ENCODE measurements at regions not wholly inside any gene's neighbourhood (a gene's known extent, or its start where the extent isn't known, plus 50 kb on each side); places are given as distances from the start of the nearest gene placed in this dataset.

DNA sequence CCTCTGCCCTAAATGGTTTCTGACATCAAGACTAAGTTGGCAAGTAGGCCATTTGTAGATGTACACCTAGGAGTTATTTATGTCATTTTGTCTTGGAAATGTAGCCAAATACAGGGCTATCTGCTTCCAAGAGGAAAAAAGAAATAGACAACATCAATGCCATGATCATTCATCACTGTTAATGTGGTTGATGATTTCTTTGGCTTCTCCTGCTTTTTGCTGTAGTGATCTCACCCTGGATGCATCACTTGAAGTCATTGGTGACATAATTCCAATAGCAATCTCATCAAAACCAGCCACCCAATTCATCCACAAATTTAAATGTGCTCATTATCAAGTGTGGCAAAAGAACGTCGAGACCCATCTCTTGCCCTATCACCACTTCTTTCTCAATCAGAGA lies 222.6 kb upstream of the PPARGC1A start:
- no peak for DNase-seq (ENCODE audit: low read depth in 2 of 2)

DNA sequence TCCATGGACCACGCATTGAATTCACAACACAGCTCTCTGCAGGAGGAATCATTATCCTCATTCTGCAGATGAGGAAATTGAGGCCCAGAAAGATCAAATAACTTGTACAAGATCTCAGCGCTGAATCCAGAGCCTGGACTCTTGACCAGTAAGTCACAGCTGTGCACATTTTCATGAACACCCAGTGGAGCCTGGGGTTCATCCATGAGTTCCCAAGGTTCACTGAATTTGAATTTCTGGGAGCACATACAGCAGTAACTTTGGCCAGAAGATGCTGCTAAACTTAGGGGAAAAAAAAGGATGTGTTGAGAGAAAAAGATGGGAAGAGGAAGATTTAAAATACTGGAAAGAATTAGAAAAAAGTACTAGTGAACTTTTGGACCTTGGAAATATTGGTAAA lies 218.7 kb upstream of the PPARGC1A start:
- DNase-seq (ENCODE audit: low read depth in 2 of 2), result no peak

DNA sequence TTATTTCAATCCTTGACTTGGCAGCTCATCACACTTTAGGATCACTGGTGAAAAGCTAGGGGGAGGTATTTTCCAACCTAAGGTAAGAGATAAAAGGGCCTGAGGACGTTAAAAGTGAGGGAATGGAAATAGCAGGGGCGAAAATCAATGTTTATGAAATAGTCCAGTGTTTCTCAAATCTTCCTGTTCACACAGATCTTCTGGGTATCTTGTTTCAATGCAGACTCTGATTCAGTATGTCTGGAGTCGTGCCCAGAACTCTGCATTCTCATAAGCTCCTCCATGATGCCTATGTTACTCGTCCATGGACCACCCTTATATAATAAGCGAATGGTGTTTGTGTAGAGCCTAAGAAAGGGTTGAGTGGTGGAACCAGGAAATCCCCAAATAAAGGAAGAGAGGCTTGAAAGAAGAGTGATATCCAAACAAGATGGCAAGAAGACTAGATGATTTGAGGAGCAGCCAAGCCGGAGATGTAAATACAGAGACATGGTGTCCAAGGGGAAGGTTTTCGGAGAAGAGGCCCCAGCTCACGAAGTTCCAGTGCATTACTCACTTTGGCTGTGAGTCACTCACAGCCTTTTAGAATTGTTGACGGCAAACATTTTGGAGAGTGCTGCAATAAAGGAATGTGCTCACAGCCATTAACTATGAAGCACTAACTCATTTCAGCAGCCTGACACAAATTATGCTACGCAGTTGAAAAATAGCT lies 215.6 kb upstream of the PPARGC1A start:
- no peak for DNase-seq (ENCODE audit: low read depth in 2 of 2)

DNA sequence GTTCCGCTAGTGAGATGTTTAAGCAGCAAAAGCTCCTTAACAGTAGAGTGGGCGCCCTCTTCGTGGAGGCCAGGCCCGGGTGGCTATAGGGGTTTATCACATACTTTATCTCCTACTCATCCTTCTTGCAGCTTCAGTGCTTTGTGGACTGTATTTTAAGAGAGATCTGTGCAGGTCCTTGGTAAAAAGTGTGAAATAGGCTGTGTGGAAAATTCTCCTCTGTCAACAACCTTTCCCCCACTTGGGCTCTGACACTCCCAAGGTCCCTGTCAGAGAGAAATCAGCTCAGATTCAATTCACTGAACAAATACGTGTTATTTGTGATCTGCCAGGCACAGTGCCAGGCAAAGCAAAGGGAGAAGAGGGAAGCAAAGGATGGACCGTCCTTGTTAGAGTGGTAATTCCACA lies 214.3 kb upstream of the PPARGC1A start:
- no peak for DNase-seq (ENCODE audit: low read depth in 2 of 2)

DNA sequence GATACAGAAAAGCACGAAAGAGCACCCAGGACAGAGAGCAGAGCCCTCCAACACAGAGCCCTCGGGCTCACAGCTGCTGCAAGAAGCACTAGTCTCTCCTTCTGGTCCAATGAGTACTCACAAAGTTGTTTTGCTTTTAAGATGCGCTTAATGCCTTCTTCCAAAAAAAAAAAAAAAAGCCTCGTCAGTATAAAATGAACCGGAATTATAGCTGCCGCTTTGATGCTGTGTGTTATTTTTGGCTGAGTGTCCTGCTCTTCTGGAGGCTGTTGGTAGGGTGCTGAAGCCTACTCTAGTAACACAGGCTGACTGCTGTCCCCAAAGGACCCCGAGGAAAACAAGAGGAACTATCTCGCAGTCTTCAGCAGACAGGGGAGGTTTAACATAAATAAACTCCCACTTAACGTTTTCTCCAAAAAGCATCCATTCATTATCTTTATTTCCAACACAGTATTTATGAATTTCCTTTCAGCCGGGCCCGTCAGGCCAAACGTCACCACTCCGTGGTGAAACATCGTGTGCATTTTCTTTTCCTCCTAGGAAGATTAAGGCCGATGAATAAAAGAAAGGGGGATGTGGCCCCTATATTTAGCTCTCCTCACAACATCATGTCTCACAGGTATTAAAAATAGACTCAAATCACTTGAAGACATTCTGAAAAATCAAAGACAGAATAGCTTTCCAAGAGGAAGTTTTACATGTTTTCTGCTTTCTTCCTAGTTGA lies 213.7 kb upstream of the PPARGC1A start:
- no peak for DNase-seq (ENCODE audit: low read depth in 2 of 2)

DNA sequence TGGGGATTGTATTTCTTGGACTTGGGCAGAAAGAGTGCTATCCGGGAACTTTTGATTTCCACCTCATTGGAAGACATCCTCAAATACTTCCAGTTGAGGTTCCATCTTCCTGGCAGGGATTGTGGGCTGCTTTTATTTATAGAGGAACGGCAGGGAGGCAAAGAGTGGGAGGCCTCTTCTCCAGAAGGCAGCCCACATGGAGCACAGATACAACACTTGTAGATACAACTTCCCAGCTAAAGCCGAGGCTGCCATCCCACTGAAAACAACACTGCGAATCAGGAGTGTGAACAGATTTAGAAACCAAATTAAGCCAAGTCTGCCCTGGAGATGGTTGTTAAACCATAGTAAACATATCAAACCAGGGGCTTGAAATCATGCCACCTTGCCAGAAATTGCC lies 212.8 kb upstream of the PPARGC1A start:
- DNase-seq (ENCODE audit: low read depth in 2 of 2), result no peak

DNA sequence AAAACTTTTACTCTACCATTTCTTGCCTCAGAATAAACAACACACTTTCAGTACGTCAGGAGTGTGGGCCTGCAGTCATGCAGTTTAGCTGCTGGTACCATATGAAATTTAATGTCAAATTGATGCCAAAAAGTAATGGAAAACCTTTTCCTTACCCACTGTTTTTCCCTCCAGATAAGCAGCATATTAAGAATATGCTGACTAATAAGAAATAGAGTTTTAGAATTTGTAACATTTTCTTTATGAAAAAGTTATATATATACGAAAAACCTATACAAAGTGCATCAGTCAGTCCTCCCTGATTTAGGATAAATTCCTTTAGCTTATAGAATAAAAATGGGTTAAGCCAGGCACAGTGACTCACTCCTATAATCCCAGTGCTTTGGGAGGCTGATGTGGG lies 206.8 kb upstream of the PPARGC1A start:
- no peak for DNase-seq (ENCODE audit: low read depth in 2 of 2)

DNA sequence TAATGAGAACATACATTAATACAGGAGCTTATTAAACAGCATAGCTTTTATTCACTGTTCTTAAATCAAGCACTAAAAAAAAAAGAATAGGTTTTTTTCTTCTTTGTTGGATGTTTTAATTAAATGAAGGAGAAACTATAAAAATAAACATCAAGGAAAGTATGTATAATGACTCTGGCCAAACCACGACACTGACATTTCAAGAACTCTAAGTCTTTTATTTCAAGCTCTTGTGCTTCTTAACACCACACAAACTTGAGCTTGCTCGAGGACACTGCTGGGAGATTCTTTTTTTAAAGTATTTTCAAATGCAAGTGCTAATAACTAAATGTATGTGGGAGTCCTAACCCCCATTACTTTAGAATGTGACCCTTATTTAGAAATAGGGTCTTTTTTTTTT lies 204.9 kb upstream of the PPARGC1A start:
- no peak for DNase-seq (ENCODE audit: low read depth in 2 of 2)

DNA sequence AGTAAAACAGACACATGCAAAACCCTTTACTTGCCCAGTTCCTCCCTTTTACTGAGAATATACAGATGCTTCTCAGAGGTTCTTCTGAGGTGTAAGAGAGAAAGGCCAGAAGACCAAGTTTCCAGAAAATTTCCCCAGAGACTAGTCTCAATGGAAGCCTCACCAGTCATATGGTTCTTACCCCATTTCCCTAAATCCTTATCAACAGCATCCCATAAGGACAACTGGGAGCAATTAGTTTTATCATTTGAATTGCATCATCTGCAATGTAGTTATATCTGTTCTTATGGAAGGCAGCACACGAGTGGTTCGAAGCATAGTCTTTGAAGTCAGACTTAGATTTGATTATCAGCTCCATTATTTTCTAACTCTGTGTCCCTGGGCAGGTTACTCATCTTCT lies 203.6 kb upstream of the PPARGC1A start:
- no peak for DNase-seq (ENCODE audit: low read depth in 2 of 2)

DNA sequence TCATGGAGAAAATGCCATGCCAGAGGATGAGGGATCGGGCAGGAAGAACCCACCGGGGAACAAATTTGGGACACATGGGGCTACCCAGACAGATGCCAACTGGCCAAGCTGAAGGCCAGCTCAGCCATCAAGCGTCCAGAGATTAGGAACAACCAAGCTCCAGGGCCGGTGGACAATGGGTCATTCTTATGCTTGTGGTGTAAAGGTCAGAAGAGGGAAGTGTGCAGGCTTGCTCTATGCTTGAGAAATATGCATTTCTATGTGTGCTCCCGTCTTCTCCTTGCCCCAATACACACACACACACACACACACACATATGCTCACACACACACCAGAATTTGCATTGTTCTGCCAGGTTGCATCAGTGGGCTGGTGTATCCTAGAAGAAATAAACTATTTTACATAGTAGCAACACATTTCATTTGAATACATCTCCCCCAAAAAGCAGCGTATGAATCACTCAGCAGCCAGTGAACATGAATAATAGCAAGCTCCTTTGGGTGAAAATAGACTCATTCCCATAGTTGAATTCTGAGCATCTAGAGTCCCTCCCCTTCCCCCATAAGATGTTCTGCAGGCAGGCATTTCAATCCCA lies 201.9 kb upstream of the PPARGC1A start:
- no peak for DNase-seq (ENCODE audit: low read depth in 2 of 2)

DNA sequence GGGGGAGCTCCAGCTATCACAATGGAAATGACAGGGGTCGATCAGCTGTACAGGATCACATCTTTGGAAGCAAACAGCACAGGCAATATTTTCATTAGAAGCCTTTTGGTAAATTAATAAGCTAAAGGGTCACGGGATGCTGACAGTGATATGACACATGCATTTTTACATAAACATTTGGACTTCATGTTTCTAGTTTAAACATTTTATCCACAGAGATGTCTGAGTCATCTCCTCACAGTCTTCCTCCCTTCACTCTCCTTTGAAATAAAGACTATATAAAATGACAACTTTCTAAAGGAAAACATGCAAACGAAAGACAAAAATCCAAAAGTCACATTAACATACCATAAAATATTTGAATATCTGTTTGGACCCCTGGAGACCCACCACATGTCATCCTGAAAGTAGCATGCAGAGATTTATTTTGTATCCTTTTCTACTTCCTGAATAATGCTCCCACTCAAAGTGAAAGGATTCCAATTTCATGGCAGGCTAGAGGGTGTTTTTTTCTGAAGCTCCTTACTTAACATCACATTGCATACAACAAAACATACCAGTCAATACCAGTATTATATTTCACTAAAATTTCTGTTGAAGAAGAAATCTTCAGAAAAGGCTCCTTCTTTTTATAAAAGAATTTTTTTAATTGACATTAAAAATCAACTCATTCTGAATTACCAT lies 200.1 kb upstream of the PPARGC1A start:
- no peak for DNase-seq (ENCODE audit: low read depth in 2 of 2)

DNA sequence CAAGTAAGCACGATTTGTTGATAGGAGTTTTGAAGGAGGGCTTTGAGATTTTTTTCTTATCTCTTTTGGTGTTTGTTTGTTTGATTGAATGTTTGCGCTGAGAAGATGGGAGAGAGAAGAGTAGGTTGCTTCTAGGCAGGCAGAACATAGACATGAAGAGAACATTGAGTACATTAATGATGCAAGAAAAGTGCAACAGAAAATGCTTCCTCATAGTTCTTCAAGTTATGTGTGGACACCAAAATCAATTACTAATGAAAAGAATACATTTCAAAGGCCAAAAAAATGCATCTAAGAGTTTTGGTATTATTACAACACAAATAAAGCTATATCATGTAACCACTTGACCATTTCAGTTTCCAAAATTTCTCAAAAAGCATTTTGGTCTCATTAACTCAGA lies 191.0 kb upstream of the PPARGC1A start:
- DNase-seq (ENCODE audit: low read depth in 2 of 2), result no peak

DNA sequence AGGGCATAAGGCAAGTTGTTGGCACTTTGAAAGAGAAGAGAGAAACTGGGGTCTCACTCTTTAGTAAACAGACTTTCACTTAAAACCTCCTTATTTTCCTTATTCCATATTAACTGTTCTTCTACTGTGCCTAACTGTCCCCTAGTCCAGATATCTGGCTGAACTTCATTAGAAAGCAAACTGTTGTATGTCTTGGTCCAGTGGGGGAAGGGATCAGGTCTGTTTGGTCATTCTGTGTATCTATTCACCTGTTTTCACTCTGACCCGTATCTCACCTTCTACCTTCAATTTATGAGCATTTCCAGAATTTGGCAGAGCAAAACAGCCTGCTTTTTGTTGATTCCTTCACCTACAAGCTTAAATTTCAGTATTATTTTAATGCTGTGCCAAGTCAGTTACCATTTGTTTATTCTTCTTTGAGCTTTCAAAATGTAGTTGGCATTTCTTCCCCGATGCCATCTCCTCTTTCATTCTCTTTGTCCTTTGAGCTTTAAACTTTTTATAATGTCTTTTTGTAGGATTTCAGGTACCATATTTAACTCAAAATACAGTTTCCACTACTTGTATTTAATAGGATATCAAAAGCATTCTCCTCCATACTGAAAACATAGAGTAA lies 188.6 kb upstream of the PPARGC1A start:
- DNase-seq (ENCODE audit: low read depth in 2 of 2), result no peak

DNA sequence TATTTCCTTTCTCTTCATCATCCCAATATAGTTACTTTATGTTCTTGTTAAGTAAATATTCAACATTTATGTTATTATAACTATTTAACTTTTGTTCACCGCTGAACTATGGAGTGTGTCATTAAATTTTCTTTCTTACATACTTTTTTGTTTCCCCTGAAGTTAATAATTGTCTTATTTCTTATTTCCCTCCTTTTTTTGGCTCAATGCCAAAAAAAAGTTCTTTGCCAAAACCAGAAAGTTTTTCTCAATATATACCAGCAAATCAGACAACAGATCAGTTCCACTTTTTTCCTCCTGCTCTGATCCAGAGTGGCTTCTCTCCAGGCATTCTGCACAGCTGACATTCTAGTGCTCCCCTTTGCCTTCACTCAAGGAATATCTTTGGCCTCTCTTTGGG lies 187.0 kb upstream of the PPARGC1A start:
- DNase-seq (ENCODE audit: low read depth in 2 of 2), result no peak

DNA sequence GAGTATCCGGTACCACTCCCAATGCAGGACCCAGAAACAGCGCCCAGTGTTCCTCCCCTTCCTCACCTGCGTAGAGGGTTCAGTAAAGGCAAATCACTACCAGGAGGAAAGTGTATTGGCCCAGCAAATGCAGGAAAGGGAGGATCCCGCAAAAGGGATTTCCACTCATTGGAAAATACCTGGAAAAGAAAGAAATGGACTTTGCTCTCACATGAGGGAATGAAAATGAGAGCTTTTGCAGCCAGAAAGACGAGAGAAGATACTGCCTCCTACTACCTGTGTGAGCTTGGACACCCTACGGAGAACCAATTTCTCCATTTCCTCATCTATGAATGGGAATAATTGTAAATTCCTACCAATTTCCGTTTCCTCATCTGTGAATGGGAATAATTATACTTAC lies 184.1 kb upstream of the PPARGC1A start:
- no peak for DNase-seq (ENCODE audit: low read depth in 2 of 2)

DNA sequence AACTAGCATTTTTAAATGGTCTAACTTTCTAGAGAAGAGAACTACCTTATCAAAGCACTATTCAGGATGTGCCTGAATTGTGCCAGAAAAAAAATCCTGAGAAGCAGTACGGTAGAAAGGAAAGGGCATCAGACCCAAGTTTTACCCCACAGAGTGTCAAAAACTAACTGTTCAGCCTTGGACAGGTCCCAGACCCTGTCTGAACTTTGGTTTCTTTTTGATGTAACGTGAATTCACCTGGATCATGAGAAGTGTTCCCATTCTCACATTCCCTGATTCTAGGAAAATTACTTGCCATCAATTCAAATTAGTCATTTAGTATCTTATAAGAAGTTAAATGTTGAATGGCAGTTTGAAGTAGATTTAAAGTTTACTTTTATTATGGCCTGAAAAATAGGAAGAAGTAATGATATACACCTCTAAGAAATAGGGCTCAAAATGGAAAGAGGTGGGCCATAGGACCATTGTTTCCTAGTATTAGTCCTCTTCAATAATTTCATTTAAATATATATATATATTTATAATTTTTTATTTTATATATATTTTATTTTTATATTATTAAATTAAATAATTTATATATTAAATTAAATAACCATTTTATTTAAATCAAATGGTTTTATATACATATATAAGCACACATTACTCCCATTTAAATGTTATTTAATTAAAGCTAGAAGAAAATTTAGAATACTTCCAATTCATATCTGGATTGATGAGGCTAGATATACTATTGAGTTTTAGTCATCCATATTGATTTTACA lies 181.9 kb upstream of the PPARGC1A start:
- no peak for DNase-seq (ENCODE audit: low read depth in 2 of 2)

DNA sequence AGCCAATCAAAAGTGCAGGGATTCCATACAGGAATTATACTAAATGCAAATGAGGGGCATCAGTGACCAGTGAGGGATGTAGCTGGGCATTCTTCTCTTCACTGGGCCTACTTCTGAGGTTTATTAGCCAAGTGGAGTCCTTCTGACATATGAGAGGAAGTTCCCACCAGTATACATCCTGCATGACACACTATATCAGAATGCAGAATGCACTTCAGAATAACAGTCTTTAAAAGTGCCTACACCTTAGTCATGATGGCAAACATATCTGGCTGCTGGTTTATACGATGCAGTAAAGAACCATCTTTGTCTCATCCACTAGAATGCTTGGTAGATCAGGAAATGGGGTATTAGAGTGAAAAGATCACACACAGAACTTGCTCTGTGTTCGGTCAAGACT lies 180.3 kb upstream of the PPARGC1A start:
- no peak for DNase-seq (ENCODE audit: low read depth in 2 of 2)

DNA sequence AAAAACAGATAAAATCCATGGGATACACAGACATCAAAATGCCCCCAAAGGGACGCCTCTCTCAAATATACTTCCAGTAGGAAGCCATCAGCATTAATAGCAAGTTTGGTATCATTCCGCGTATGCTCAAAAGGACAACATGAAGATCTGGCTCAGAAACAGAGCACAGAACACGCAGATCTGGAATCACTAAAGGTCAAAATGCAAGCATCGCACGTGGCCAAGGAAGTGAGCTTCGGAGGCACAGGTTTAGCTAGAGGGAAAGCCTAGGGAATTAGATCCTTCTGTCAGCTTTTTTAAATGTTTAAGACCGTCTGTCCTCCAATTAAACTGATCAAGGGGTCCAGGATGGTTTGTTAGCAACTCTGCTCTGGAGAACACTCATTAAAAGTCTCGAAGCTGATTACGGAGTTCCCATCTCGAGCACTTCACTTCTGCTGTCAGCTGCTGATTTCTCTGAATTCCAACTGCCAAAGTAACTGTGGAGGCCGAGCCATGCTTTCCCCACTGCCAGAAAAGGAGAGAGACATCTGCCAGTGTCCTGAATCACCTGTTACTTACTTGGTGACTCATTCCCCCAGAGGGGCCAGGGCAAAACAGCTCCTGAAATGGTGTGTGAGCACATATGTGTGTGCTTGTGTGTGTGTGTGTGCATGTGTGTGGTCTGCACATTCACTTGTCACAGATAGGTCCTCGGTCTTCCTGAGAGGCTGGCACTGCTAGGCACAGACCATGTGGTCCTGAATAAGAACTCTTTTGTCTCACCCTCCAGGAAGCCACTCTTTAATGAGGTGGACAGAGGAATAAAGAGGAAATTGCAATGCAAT lies 177.7 kb upstream of the PPARGC1A start:
- DNase-seq (ENCODE audit: low read depth in 2 of 2), result no peak

DNA sequence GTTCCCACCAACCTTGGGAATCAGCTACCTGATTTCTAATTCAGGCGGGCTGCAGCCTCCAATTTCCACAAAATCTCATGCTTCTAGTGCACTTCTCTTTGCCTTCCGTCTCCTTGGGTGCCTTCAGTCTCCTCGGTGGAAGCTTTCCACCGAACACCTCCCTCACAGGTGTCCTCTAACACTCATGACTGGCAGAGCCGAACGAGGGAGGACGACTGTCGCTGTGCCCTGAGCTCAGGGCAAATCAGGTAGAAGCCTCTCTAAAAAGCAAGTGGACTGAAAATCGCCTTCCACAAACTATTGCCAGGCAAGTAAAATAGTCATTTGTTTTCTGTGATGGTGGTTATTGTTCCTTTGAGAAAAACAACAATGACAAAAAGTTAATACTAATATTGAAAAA lies 176.1 kb upstream of the PPARGC1A start:
- no peak for DNase-seq (ENCODE audit: low read depth in 2 of 2)

DNA sequence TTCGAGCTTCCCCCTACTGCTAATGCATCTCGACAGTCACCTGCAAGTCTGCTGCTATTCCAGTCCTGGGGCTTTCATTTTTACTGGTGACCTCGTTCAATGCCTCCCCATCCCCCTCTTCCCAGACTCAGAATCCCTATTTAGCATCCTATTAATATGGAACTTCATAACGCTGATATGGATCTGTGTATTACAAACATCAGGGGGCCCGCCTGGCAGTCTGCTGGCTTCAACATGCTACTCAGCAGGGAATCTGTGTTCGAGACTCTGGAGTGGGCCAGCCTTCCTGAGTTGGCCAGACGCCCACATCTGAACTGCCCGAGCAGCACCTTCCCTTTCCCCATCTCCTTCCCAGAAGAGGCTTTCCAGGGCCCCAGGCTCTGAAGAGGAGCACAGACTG lies 173.9 kb upstream of the PPARGC1A start:
- DNase-seq (ENCODE audit: low read depth in 2 of 2), result no peak

DNA sequence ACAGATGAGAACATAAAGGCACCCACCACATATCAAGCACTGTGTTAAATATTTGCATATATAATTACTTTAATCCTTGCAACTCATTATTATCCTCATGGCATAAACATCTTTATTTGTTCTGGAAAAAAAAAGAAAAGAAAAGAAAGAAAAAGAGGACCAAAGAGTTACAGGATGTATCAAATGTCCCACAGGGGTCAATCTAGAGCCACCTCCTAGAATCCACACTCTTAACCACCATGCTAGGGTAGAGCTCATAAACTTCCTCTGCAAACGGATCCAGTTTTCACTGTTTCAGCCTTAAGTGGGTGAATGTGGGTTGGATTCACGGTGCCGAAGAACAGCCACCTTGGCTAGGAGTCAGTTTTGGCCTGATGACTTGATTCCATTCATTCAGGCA lies 171.1 kb upstream of the PPARGC1A start:
- DNase-seq (ENCODE audit: low read depth in 2 of 2), result no peak
